ENCODE measurements at regions not wholly inside any gene's neighbourhood (a gene's known extent, or its start where the extent isn't known, plus 50 kb on each side); places are given as distances from the start of the nearest gene placed in this dataset.
A peak's percentile ranks its signal among the peaks of the same experiment; 100 is the strongest.

GRCh38 chr7:84331616-84332015, 137.0 kb upstream of the SEMA3A start:
- no peak for TF ChIP-seq CTCF (IDR thresholded peaks at IDR 0.05; ENCODE audit: insufficient read depth, low read length, severe bottlenecking)
- H3K4me3 ChIP-seq (ENCODE audit: low read depth, low read length), result no peak overlapping the region
- FAIRE-seq (no peak), DNase-seq (ENCODE audit: low read depth) (no peak)
- H3K36me3 ChIP-seq (ENCODE audit: control insufficient read depth, insufficient read depth, low read length), result no peaks in the 10 kb centered on the region
- H3K27me3 ChIP-seq (ENCODE audit: control insufficient read depth, insufficient read depth, low read length), result no peaks in the 10 kb centered on the region

- no peak overlapping the region for H3K4me3 ChIP-seq (ENCODE audit: low read depth, low read length)
- H3K36me3 ChIP-seq (ENCODE audit: control insufficient read depth, insufficient read depth, low read length), result no peaks in the 10 kb centered on the region
- H3K27me3 ChIP-seq (ENCODE audit: control insufficient read depth, insufficient read depth, low read length), result no peaks in the 10 kb centered on the region
- DNase-seq (ENCODE audit: low read depth) (peak; percentile 26), FAIRE-seq (no peak)
- no peak for TF ChIP-seq CTCF (IDR thresholded peaks at IDR 0.05; ENCODE audit: insufficient read depth, low read length, severe bottlenecking)
Observed at GRCh38 chr7:84328571-84328970, 134.0 kb upstream of the SEMA3A start.

DNA sequence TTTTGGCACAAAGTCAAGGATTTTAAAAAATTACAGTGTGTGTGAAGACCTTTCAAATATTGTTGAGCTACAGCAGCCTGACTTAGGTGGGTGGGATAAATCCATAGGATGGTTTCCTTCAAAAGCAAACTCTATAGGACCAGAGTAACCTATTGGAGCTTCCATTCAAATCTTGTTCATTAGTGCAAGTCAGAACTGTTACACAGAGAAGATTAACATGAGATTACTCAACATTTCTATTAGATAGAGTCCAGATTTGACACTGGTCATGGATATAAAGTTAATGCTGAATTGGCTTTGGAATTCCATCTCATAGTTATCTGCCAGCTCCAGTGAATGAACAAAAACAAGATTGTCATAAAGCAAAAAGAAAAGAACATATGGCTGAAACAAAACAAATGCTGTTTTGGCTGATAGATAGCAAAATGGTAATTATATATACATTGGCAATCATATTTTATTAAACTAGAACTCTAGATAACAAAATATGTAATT, 129.6 kb upstream of the SEMA3A start:
- FAIRE-seq (no peak), DNase-seq (ENCODE audit: low read depth) (no peak)
- no peaks in the 10 kb centered on the region for H3K27me3 ChIP-seq (ENCODE audit: control insufficient read depth, insufficient read depth, low read length)
- H3K4me3 ChIP-seq (ENCODE audit: low read depth, low read length), result no peak overlapping the region
- TF ChIP-seq CTCF (IDR thresholded peaks at IDR 0.05; ENCODE audit: insufficient read depth, low read length, severe bottlenecking), result no peak
- no peaks in the 10 kb centered on the region for H3K36me3 ChIP-seq (ENCODE audit: control insufficient read depth, insufficient read depth, low read length)

- no peak overlapping the region for H3K4me3 ChIP-seq (ENCODE audit: low read depth, low read length)
- FAIRE-seq, result no peak
- no peak for DNase-seq (ENCODE audit: low read depth)
Observed at GRCh38 chr7:84317536-84317935, 122.9 kb upstream of the SEMA3A start.

GRCh38 chr7:84314263-84314662, 119.7 kb upstream of the SEMA3A start:
- FAIRE-seq, result no peak
- no peaks in the 10 kb centered on the region for H3K27me3 ChIP-seq (ENCODE audit: control insufficient read depth, insufficient read depth, low read length)
- no peaks in the 10 kb centered on the region for H3K36me3 ChIP-seq (ENCODE audit: control insufficient read depth, insufficient read depth, low read length)
- no peak overlapping the region for H3K4me3 ChIP-seq (ENCODE audit: low read depth, low read length)
- no peak for DNase-seq (ENCODE audit: low read depth)
- no peak for TF ChIP-seq CTCF (IDR thresholded peaks at IDR 0.05; ENCODE audit: insufficient read depth, low read length, severe bottlenecking)

More at GRCh38 chr7:84317536-84317935, 122.9 kb upstream of the SEMA3A start:
- H3K36me3 ChIP-seq (ENCODE audit: control insufficient read depth, insufficient read depth, low read length), result no peaks in the 10 kb centered on the region
- H3K27me3 ChIP-seq (ENCODE audit: control insufficient read depth, insufficient read depth, low read length), result no peaks in the 10 kb centered on the region
- no peak for TF ChIP-seq CTCF (IDR thresholded peaks at IDR 0.05; ENCODE audit: insufficient read depth, low read length, severe bottlenecking)

DNA sequence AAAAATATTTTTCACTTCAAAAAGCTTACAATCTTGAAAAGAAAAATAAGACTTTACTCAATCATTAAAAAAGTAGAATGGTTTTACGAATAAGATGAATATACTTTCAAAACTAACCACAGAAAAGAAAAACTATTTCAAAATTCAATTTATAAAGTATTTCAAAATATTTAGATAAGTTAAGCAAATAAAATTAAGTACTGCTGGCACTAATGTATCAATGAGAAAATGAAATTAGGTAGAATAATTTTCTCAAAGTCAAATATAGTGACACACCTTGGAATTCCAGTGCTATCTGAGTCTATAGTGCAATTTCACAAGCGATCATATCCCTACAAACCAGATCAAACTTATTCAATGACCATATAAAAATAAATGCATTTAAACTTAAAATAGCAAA, 109.8 kb upstream of the SEMA3A start:
- DNase-seq (ENCODE audit: low read depth) (no peak), FAIRE-seq (no peak)
- Histone ChIP-seq H3K27me3 (ENCODE audit: control insufficient read depth, insufficient read depth, low read length) (no peaks in the 10 kb centered on the region), H3K4me3 (ENCODE audit: low read depth, low read length) (no peak overlapping the region), H3K36me3 (ENCODE audit: control insufficient read depth, insufficient read depth, low read length) (no peaks in the 10 kb centered on the region)
- no peak for TF ChIP-seq CTCF (IDR thresholded peaks at IDR 0.05; ENCODE audit: insufficient read depth, low read length, severe bottlenecking)

All from bronchial epithelial cell (primary cell).